Uterus (tissue), 2 donors: ENCODE measurements at regions not wholly inside any gene's neighbourhood (a gene's known extent, or its start where the extent isn't known, plus 50 kb on each side); places are given as distances from the start of the nearest gene placed in this dataset.

ENCODE experiments used
- CTCF ChIP-seq, 4 experiments: fragments of 200-600 bp in 2 of 4; fragments of 450-650 bp in 2 of 4; sonication (generic) in 2 of 4; IDR thresholded peaks; one replicate each; pipeline ENCODE4 v1.5.1; 2016 to 2019; ENCODE audit warnings: antibody characterized with exemption in 4 of 4, mild to moderate bottlenecking in 2 of 4, moderate library complexity in 1 of 4
- POLR2A ChIP-seq, 2 donors: fragments of 450-650 bp; IDR thresholded peaks; one replicate each; pipeline ENCODE4 v1.6.1; 2016; ENCODE audit warnings: antibody characterized with exemption in 2 of 2, mild to moderate bottlenecking in 1 of 2, moderate library complexity in 1 of 2

DNA sequence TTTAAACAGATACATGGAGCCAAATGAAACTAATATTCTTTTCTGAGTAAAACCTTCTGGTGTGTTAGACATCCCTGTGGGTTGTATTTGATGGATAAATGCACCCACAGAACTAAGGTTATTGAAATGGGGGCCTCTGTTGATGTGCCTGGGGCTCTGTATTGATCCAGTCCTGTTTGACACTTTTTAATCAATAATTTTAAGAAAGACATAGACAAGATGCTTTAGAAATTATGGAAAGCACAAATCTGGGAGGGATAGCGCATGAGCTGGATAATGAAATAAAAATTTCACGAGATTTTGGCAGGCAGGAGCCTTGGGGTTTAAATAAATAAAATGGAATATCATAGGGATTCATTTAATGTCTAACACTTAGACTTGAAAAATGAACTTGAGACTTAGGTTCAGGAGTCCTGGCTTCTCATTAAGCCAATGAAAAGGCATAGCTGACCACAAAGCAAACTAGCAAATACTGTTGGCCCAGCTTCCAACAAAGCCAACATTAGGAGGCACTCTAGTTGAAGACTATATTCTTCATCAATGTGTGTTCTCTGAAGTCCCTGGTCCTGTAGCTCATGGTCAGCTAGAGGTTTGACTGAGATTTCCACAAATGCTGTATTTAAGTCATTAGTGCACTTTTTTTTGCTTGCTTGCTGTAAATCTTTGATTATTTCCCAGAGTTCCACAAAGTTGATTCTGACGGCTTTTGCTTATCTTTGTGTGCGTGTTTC is 64.2 kb upstream of the SH3RF3 start:
- TF ChIP-seq CTCF (IDR thresholded peaks at IDR 0.05) (no peak), POLR2A (IDR thresholded peaks at IDR 0.05) (no peak)
